MM.1S (cell line): ENCODE measurements at regions not wholly inside any gene's neighbourhood (a gene's known extent, or its start where the extent isn't known, plus 50 kb on each side); places are given as distances from the start of the nearest gene placed in this dataset.

Experiments
- DNase-seq: peaks from one replicate; pipeline ENCODE4 v3.0.0-alpha.2; 2015
- H2AFZ ChIP-seq: fragments of 300-600 bp; sonication (generic); 2 replicates; pipeline ENCODE4 v1.6.0; 2016; ENCODE audit warnings: antibody characterized with exemption, low read length
- H3F3A ChIP-seq: fragments of 300-600 bp; sonication (generic); 2 replicates; pipeline ENCODE4 v1.6.1; 2016; ENCODE audit warnings: mild to moderate bottlenecking, antibody characterized with exemption, low read length, moderate library complexity, mixed read lengths; ENCODE audit not compliant: insufficient read depth
- H3K27ac ChIP-seq: fragments of 300-600 bp; sonication (generic); 2 replicates; pipeline ENCODE4 v1.5.1; 2016; ENCODE audit warnings: mild to moderate bottlenecking, low read length
- H3K27me3 ChIP-seq: fragments of 300-600 bp; sonication (generic); replicated peaks from 2 replicates; pipeline ENCODE4 v1.6.0; 2016; ENCODE audit warnings: low read length; ENCODE audit not compliant: insufficient read depth
- H3K36me3 ChIP-seq: fragments of 300-600 bp; sonication (generic); replicated peaks from 2 replicates; pipeline ENCODE4 v1.6.1; 2016; ENCODE audit warnings: mild to moderate bottlenecking, low read length, mixed read lengths; ENCODE audit not compliant: insufficient read depth
- H3K4me1 ChIP-seq: fragments of 300-600 bp; sonication (generic); 2 replicates; pipeline ENCODE4 v1.6.1; 2016; ENCODE audit warnings: low read length, mixed read lengths
- H3K4me2 ChIP-seq: fragments of 300-600 bp; sonication (generic); 2 replicates; pipeline ENCODE4 v1.6.0; 2016; ENCODE audit warnings: low read depth, low read length
- H3K4me3 ChIP-seq: fragments of 300-600 bp; sonication (generic); 2 replicates; pipeline ENCODE4 v1.5.1; 2016; ENCODE audit warnings: low read length, mixed read lengths
- H3K79me2 ChIP-seq: fragments of 300-600 bp; sonication (generic); 2 replicates; pipeline ENCODE4 v1.6.1; 2016; ENCODE audit warnings: mixed run types, low read length, mixed read lengths
- H3K9ac ChIP-seq: fragments of 300-600 bp; sonication (generic); 2 replicates; pipeline ENCODE4 v1.6.1; 2016; ENCODE audit warnings: low read length, mixed read lengths
- H3K9me2 ChIP-seq: fragments of 300-600 bp; sonication (generic); replicated peaks from 2 replicates; pipeline ENCODE4 v1.6.1; 2016; ENCODE audit warnings: mild to moderate bottlenecking, low read length, mixed read lengths; ENCODE audit not compliant: insufficient read depth
- H3K9me3 ChIP-seq: fragments of 300-600 bp; sonication (generic); replicated peaks from 2 replicates; pipeline ENCODE4 v1.6.1; 2016; ENCODE audit warnings: mild to moderate bottlenecking, low read length, mixed read lengths; ENCODE audit not compliant: insufficient read depth
- H4K20me1 ChIP-seq: fragments of 300-600 bp; sonication (generic); 2 replicates; pipeline ENCODE4 v1.6.1; 2016; ENCODE audit warnings: mild to moderate bottlenecking, low read length, moderate library complexity, mixed read lengths; ENCODE audit not compliant: insufficient read depth
- CTCF ChIP-seq: fragments of 300-600 bp; sonication (generic); IDR thresholded peaks from 2 replicates; pipeline ENCODE4 v1.5.1; 2016; ENCODE audit warnings: antibody characterized with exemption, low read length, mixed read lengths
- EZH2 ChIP-seq: fragments of 300-600 bp; sonication (generic); optimal IDR thresholded peaks from 2 replicates; pipeline ENCODE3; 2017; ENCODE audit warnings: low read depth, mild to moderate bottlenecking, antibody characterized with exemption, low read length, mixed read lengths
- EZH2phosphoT487 ChIP-seq: fragments of 300-600 bp; sonication (generic); IDR thresholded peaks from 2 replicates; pipeline ENCODE4 v1.6.1; 2018; ENCODE audit warnings: antibody characterized with exemption, low read length

GRCh38 chr7:144892761-144893160 is 56.9 kb upstream of the TPK1 start:
- H3K9me2 ChIP-seq = no peaks in the 10 kb centered on the region
- H3K79me2 ChIP-seq = no peaks in the 10 kb centered on the region
- TF ChIP-seq CTCF (no peak), EZH2phosphoT487 (no peak), EZH2 (no peak)
- no peak overlapping the region for H2AFZ ChIP-seq
- H4K20me1 ChIP-seq = no peaks in the 10 kb centered on the region
- no peaks in the 10 kb centered on the region for H3K9me3 ChIP-seq
- H3K36me3 ChIP-seq = no peaks in the 10 kb centered on the region
- no peak overlapping the region for H3K4me3 ChIP-seq
- H3K4me1 ChIP-seq = no peaks in the 10 kb centered on the region
- no peak overlapping the region for H3K27ac ChIP-seq
- H3K27me3 ChIP-seq = no peaks in the 10 kb centered on the region
- no peak for DNase-seq
- H3K9ac ChIP-seq = no peak overlapping the region
- H3K4me2 ChIP-seq = no peak overlapping the region
- H3F3A ChIP-seq = no peaks in the 10 kb centered on the region
